ENCODE measurements at regions not wholly inside any gene's neighbourhood (a gene's known extent, or its start where the extent isn't known, plus 50 kb on each side); places are given as distances from the start of the nearest gene placed in this dataset.

GRCh38 chr6:14281811-14282660, 164.5 kb downstream of the CD83 start:
- Histone ChIP-seq H3K36me3 (no peaks in the 10 kb centered on the region), H3K4me1 (peaks cover 3 to 12% (median 10%) of the 10 kb centered on the region in 4 donors), H3K9me3 (no peaks in the 10 kb centered on the region), H3K4me3 (no peak overlapping the region), H3K27me3 (no peaks in the 10 kb centered on the region), H3K27ac (replicated peaks in 1 of 4) (no peak overlapping the region)
- 94% methylated on average over 25 of the region's 25 CpGs for WGBS
- DNase-seq (ENCODE audit: extremely low spot score): peak; percentile 70
- intact Hi-C loops (cut with DNase I): no loop called here
- TF ChIP-seq POLR2AphosphoS5 (IDR thresholded peaks at IDR 0.05) (no peak), CTCF (IDR thresholded peaks at IDR 0.05) (no peak), POLR2A (IDR thresholded peaks at IDR 0.05; ENCODE audit: low read depth) (no peak), EP300 (IDR thresholded peaks at IDR 0.05) (no peak)

GRCh38 chr6:14282854-14283505, 165.4 kb downstream of the CD83 start:
- DNase-seq (ENCODE audit: extremely low spot score): no peak
- no peak overlapping the region for H3K27ac ChIP-seq (replicated peaks in 1 of 4)
- H3K4me3 ChIP-seq: no peak overlapping the region
- 82% methylated on average over 10 of the region's 10 CpGs for WGBS
- H3K9me3 ChIP-seq: no peaks in the 10 kb centered on the region
- TF ChIP-seq POLR2AphosphoS5 (IDR thresholded peaks at IDR 0.05): no peak
- TF ChIP-seq POLR2A (IDR thresholded peaks at IDR 0.05; ENCODE audit: low read depth): no peak
- TF ChIP-seq CTCF (IDR thresholded peaks at IDR 0.05): no peak
- no peak for TF ChIP-seq EP300 (IDR thresholded peaks at IDR 0.05)
- no peaks in the 10 kb centered on the region for H3K27me3 ChIP-seq
- intact Hi-C loops (cut with DNase I): no loop called here
- no peaks in the 10 kb centered on the region for H3K36me3 ChIP-seq
- H3K4me1 ChIP-seq: peaks cover 3 to 12% (median 10%) of the 10 kb centered on the region in 4 donors

GRCh38 chr6:14283600-14284235, 166.1 kb downstream of the CD83 start:
- WGBS: 93% methylated on average over 12 of the region's 12 CpGs
- Histone ChIP-seq H3K36me3 (no peaks in the 10 kb centered on the region), H3K4me3 (no peak overlapping the region), H3K4me1 (peaks cover 3 to 12% (median 10%) of the 10 kb centered on the region in 4 donors), H3K27ac (replicated peaks in 1 of 4) (no peak overlapping the region), H3K9me3 (no peaks in the 10 kb centered on the region), H3K27me3 (no peaks in the 10 kb centered on the region)
- TF ChIP-seq CTCF (IDR thresholded peaks at IDR 0.05): no peak
- no peak for TF ChIP-seq POLR2AphosphoS5 (IDR thresholded peaks at IDR 0.05)
- no peak for TF ChIP-seq POLR2A (IDR thresholded peaks at IDR 0.05; ENCODE audit: low read depth)
- TF ChIP-seq EP300 (IDR thresholded peaks at IDR 0.05): no peak
- intact Hi-C loops (cut with DNase I): no loop called here
- peak; percentile 53 for DNase-seq (ENCODE audit: extremely low spot score)

- 63% methylated on average over 7 of the region's 7 CpGs for WGBS
- no peaks in the 10 kb centered on the region for H3K9me3 ChIP-seq
- DNase-seq (ENCODE audit: extremely low spot score): peak; percentile 45
- no peaks in the 10 kb centered on the region for H3K36me3 ChIP-seq
- TF ChIP-seq CTCF (IDR thresholded peaks at IDR 0.05) (no peak), EP300 (IDR thresholded peaks at IDR 0.05) (no peak)
- no peak overlapping the region for H3K4me3 ChIP-seq
- peaks cover 3 to 12% (median 10%) of the 10 kb centered on the region in 4 donors for H3K4me1 ChIP-seq
- intact Hi-C loops (cut with DNase I): no loop called here
- no peaks in the 10 kb centered on the region for H3K27me3 ChIP-seq
- H3K27ac ChIP-seq (replicated peaks in 1 of 4): peak overlapping the region in 1 of 4 donors; percentile 13
Observed at GRCh38 chr6:14284969-14285590, 167.5 kb downstream of the CD83 start.
